ENCODE measurements at regions not wholly inside any gene's neighbourhood (a gene's known extent, or its start where the extent isn't known, plus 50 kb on each side); places are given as distances from the start of the nearest gene placed in this dataset.

DNA sequence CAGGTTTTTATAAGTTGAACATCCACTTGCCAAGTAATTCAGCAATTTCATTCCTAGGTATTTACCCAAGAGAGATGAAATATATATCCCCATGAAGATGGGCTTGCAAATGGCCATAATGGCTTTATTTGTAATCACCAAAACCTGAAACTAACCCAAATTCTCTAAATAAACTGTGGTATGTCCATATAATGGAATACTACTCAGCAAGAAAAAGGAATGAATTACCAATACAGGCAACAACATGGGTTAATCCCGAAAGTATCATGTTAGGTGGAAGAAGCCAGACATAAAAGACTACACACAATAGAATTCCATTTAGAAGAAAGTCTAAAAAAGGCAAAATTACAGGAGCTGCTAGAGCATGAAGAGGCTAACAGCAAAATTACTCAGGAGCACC lies 101.4 kb upstream of the PPP2R2D start:
- no peaks in the 10 kb centered on the region for H3K23me2 ChIP-seq (ENCODE audit: insufficient read length, low read depth, low read length, poor library complexity, severe bottlenecking)
- H3K79me2 ChIP-seq (ENCODE audit: insufficient read depth, low read length), result no peaks in the 10 kb centered on the region
- no peak overlapping the region for H3K23ac ChIP-seq (ENCODE audit: insufficient read length, low read depth, low read length)
- Mint-ChIP-seq H3K9me3 (peaks cover 32 to 34% of the 10 kb centered on the region in 2 experiments), H3K27ac (no peak overlapping the region), H3K27me3 (ENCODE audit: low read depth) (no peaks in the 10 kb centered on the region; the same call in 1 of the 2 replicates), H3K36me3 (ENCODE audit: insufficient read depth in 1 of 3, low read depth in 3 of 3) (peaks cover 5 to 13% (median 7%) of the 10 kb centered on the region in 3 experiments; a peak in 6 of 7 replicates), H3K4me3 (no peak overlapping the region), H3K4me1 (peaks cover under 1 to 3% of the 10 kb centered on the region in 2 experiments)
- TF ChIP-seq, protein P1, sequence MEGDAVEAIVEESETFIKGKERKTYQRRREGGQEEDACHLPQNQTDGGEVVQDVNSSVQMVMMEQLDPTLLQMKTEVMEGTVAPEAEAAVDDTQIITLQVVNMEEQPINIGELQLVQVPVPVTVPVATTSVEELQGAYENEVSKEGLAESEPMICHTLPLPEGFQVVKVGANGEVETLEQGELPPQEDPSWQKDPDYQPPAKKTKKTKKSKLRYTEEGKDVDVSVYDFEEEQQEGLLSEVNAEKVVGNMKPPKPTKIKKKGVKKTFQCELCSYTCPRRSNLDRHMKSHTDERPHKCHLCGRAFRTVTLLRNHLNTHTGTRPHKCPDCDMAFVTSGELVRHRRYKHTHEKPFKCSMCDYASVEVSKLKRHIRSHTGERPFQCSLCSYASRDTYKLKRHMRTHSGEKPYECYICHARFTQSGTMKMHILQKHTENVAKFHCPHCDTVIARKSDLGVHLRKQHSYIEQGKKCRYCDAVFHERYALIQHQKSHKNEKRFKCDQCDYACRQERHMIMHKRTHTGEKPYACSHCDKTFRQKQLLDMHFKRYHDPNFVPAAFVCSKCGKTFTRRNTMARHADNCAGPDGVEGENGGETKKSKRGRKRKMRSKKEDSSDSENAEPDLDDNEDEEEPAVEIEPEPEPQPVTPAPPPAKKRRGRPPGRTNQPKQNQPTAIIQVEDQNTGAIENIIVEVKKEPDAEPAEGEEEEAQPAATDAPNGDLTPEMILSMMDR (conservative IDR thresholded peaks at IDR 0.05), result no peak
- H3K4me2 ChIP-seq (ENCODE audit: insufficient read depth, insufficient read length, low read length), result no peak overlapping the region
- H3K56ac ChIP-seq (ENCODE audit: insufficient read length, low read depth, low read length), result no peak overlapping the region
- no peak overlapping the region for H3K18ac ChIP-seq (ENCODE audit: insufficient read length, low read depth, low read length)
- H3K9me3 ChIP-seq (ENCODE audit: control insufficient read depth, low read depth, low read length), result no peaks in the 10 kb centered on the region
- no peaks in the 10 kb centered on the region for H4K20me1 ChIP-seq (ENCODE audit: control insufficient read depth, insufficient read depth, insufficient read length)
- no peak overlapping the region for H3T11ph ChIP-seq (ENCODE audit: low read length)
- no peak for DNase-seq
- no peak overlapping the region for H3K14ac ChIP-seq (ENCODE audit: insufficient read depth, low read length)
- H2AFZ ChIP-seq (ENCODE audit: low read length), result no peak overlapping the region
- no peak overlapping the region for H3K27ac ChIP-seq (ENCODE audit: insufficient read length, low read depth, low read length)
- H2BK15ac ChIP-seq (ENCODE audit: low read depth, low read length), result no peak overlapping the region
- H2BK20ac ChIP-seq (ENCODE audit: low read depth, low read length, poor library complexity, severe bottlenecking), result no peak overlapping the region
- H4K8ac ChIP-seq (replicated peaks; ENCODE audit: insufficient read length, low read depth, low read length), result no peak overlapping the region
- H4K5ac ChIP-seq (ENCODE audit: insufficient read length, low read depth, low read length), result no peak overlapping the region
- no peak overlapping the region for H2AK5ac ChIP-seq (ENCODE audit: insufficient read length, low read length)
- H2BK12ac ChIP-seq (ENCODE audit: insufficient read length, low read depth, low read length), result no peak overlapping the region
- no peak overlapping the region for H2BK5ac ChIP-seq (ENCODE audit: insufficient read length, low read length)
- H3K9ac ChIP-seq (ENCODE audit: extremely low read depth, insufficient read length, low read length), result no peak overlapping the region
- H3K4ac ChIP-seq (ENCODE audit: low read depth, low read length), result no peak overlapping the region
- H4K91ac ChIP-seq (ENCODE audit: insufficient read length, low read depth, low read length), result no peak overlapping the region
- no peaks in the 10 kb centered on the region for H3K79me1 ChIP-seq (ENCODE audit: insufficient read depth, low read depth, low read length, poor library complexity, severe bottlenecking)
- whole genome bisulfite sequencing (ENCODE audit: extremely low coverage, insufficient read length, low lambda C conversion rate), result no CpG with 5 or more reads among the region's 1 CpG
- no peaks in the 10 kb centered on the region; the same call in 1 of the 2 replicates for H3K4me1 ChIP-seq (ENCODE audit: insufficient read depth, low read length)
- no peak overlapping the region for H2BK120ac ChIP-seq (ENCODE audit: low read depth, low read length, poor library complexity, severe bottlenecking)
- no peaks in the 10 kb centered on the region for H3K27me3 ChIP-seq (ENCODE audit: insufficient read depth, low read length)
